ENCODE measurements at regions not wholly inside any gene's neighbourhood (a gene's known extent, or its start where the extent isn't known, plus 50 kb on each side); places are given as distances from the start of the nearest gene placed in this dataset.

- H3K9ac ChIP-seq (ENCODE audit: low read length), result no peak overlapping the region
- ChIA-PET CTCF (no interaction called here), POLR2A (no interaction called here), RAD21 (ENCODE audit: low non-redundant PET in 1 of 2, low total read pairs in 2 of 2, uncharacterized antibody in 2 of 2, unreplicated experiment in 2 of 2) (no interaction called here)
- no peak overlapping the region for H3K27ac ChIP-seq (ENCODE audit: low read depth, low read length)
- H3K4me3 ChIP-seq (replicated peaks in 1 of 2; ENCODE audit: low read depth in 1 of 2, low read length in 2 of 2), result no peak overlapping the region
- no peak overlapping the region for H2AFZ ChIP-seq (ENCODE audit: low read depth, low read length, poor library complexity, severe bottlenecking)
- DNase-seq (ENCODE audit: low read depth, low spot score), result no peak
- H3K4me1 ChIP-seq (ENCODE audit: control insufficient read depth in 1 of 2, insufficient read depth in 2 of 2, low read length in 2 of 2), result no peaks in the 10 kb centered on the region
- no peak overlapping the region for H3K4me2 ChIP-seq (ENCODE audit: low read length)
- no peak for TF ChIP-seq EZH2phosphoT487 (IDR thresholded peaks at IDR 0.05; ENCODE audit: borderline replicate concordance)
- TF ChIP-seq RAD21 (IDR thresholded peaks at IDR 0.05; ENCODE audit: low read depth), result no peak
- TF ChIP-seq ZFX (IDR thresholded peaks at IDR 0.05), result no peak
- TF ChIP-seq, protein P1, sequence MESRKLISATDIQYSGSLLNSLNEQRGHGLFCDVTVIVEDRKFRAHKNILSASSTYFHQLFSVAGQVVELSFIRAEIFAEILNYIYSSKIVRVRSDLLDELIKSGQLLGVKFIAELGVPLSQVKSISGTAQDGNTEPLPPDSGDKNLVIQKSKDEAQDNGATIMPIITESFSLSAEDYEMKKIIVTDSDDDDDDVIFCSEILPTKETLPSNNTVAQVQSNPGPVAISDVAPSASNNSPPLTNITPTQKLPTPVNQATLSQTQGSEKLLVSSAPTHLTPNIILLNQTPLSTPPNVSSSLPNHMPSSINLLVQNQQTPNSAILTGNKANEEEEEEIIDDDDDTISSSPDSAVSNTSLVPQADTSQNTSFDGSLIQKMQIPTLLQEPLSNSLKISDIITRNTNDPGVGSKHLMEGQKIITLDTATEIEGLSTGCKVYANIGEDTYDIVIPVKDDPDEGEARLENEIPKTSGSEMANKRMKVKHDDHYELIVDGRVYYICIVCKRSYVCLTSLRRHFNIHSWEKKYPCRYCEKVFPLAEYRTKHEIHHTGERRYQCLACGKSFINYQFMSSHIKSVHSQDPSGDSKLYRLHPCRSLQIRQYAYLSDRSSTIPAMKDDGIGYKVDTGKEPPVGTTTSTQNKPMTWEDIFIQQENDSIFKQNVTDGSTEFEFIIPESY (IDR thresholded peaks at IDR 0.05; ENCODE audit: extremely low read depth, insufficient replicate concordance, low read length), result no peak
- TF ChIP-seq POLR2AphosphoS5 (IDR thresholded peaks at IDR 0.05; ENCODE audit: low read depth, low read length), result no peak
- no peaks in the 10 kb centered on the region for H4K20me1 ChIP-seq (ENCODE audit: insufficient read depth)
- H3K79me2 ChIP-seq (ENCODE audit: insufficient read depth, low read length), result no peaks in the 10 kb centered on the region
- H3K9me2 ChIP-seq (ENCODE audit: insufficient read depth), result no peaks in the 10 kb centered on the region
- no peak for ATAC-seq
- intact Hi-C loops (cut with micrococcal nuclease), result no loop called here
- H3K27me3 ChIP-seq (ENCODE audit: insufficient read depth, low read length), result peaks cover 36% of the 10 kb centered on the region
- H3K9me3 ChIP-seq (ENCODE audit: control insufficient read depth in 1 of 2, insufficient read depth in 1 of 2, low read depth in 1 of 2, low read length in 2 of 2), result no peaks in the 10 kb centered on the region
- H3K36me3 ChIP-seq (ENCODE audit: control insufficient read depth in 1 of 2, insufficient read depth in 2 of 2, low read length in 2 of 2), result no peaks in the 10 kb centered on the region
- no TSS peak for BruUV-seq (replicated peaks)
Observed at GRCh38 chr6:6461138-6461537, 127.4 kb upstream of the LY86 start.

DNA sequence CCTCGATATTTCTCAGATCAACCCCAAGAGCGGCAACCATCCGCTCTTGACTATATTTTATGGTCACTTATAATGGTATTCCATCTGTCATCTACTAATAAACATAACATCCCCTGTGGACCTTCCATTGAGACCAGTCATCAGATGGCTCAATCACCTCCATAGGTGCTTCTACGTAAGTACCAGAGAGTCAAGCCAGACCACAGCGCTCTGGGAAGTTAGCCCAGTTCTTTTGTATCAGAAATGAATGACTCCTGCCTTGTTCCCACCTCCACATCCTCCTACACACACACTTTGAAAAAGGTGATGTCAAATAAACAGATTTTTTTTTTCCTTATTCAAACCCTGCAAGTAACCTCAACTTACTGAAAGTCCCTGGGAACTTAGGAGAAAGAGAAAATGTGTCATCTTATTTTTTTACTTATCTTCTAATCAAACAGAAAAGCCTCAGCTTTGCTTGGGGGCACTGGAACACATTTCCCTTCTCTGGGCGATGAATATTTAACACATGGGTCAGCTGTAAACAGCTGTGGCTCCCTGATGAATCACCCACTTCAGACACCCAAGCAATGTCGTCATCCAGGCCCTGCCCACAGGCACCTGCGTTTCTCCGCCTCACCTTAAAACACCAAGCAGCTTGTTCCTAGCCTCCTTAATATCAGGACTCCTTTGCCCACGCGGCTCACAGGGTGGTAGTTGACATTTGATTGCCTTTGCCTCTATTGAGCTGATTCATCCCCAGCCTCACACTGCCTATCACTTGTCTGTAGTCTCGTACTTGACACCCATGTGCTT, 121.4 kb upstream of the LY86 start:
- no peak overlapping the region for H3K27ac ChIP-seq (ENCODE audit: low read depth, low read length)
- POLR2A ChIA-PET, result no interaction called here
- no peak for ATAC-seq

More for the DNA sequence above, 121.4 kb upstream of the LY86 start:
- ChIA-PET RAD21 (ENCODE audit: low non-redundant PET in 1 of 2, low total read pairs in 2 of 2, uncharacterized antibody in 2 of 2, unreplicated experiment in 2 of 2) (no interaction called here), CTCF (no interaction called here)
- intact Hi-C loops (cut with micrococcal nuclease), result no loop called here
- Histone ChIP-seq H4K20me1 (ENCODE audit: insufficient read depth) (no peaks in the 10 kb centered on the region), H3K79me2 (ENCODE audit: insufficient read depth, low read length) (no peaks in the 10 kb centered on the region), H3K36me3 (ENCODE audit: control insufficient read depth in 1 of 2, insufficient read depth in 2 of 2, low read length in 2 of 2) (no peaks in the 10 kb centered on the region), H3K4me3 (replicated peaks in 1 of 2; ENCODE audit: low read depth in 1 of 2, low read length in 2 of 2) (no peak overlapping the region), H3K27me3 (ENCODE audit: insufficient read depth, low read length) (peaks cover 20% of the 10 kb centered on the region), H2AFZ (ENCODE audit: low read depth, low read length, poor library complexity, severe bottlenecking) (no peak overlapping the region), H3K4me1 (ENCODE audit: control insufficient read depth in 1 of 2, insufficient read depth in 2 of 2, low read length in 2 of 2) (no peaks in the 10 kb centered on the region), H3K9me2 (ENCODE audit: insufficient read depth) (no peaks in the 10 kb centered on the region), H3K4me2 (ENCODE audit: low read length) (no peak overlapping the region), H3K9me3 (ENCODE audit: control insufficient read depth in 1 of 2, insufficient read depth in 1 of 2, low read depth in 1 of 2, low read length in 2 of 2) (no peaks in the 10 kb centered on the region), H3K9ac (ENCODE audit: low read length) (no peak overlapping the region)
- DNase-seq (ENCODE audit: low read depth, low spot score), result no peak
- BruUV-seq (replicated peaks), result no TSS peak
- TF ChIP-seq ATF3 (IDR thresholded peaks at IDR 0.05), result no peak
- TF ChIP-seq ELF1 (IDR thresholded peaks at IDR 0.05; ENCODE audit: borderline replicate concordance, low read depth), result no peak
- no peak for TF ChIP-seq POLR2AphosphoS5 (IDR thresholded peaks at IDR 0.05; ENCODE audit: low read depth, low read length)
- TF ChIP-seq EZH2phosphoT487 (IDR thresholded peaks at IDR 0.05; ENCODE audit: borderline replicate concordance), result no peak
- no peak for TF ChIP-seq ZNF274 (IDR thresholded peaks at IDR 0.05; ENCODE audit: low read depth, low read length)
- TF ChIP-seq SP1 (IDR thresholded peaks at IDR 0.05; ENCODE audit: low read depth), result no peak
- no peak for TF ChIP-seq SIN3A (IDR thresholded peaks at IDR 0.05; ENCODE audit: low read depth)
- TF ChIP-seq ZFX (IDR thresholded peaks at IDR 0.05), result no peak
- TF ChIP-seq MAX (IDR thresholded peaks at IDR 0.05), result no peak
- no peak for TF ChIP-seq SRF (IDR thresholded peaks at IDR 0.05; ENCODE audit: low read depth)
- TF ChIP-seq CBX3 (IDR thresholded peaks at IDR 0.05; ENCODE audit: low read depth), result no peak
- TF ChIP-seq JUND (IDR thresholded peaks at IDR 0.05), result no peak
- TF ChIP-seq FOSL1 (IDR thresholded peaks at IDR 0.05; ENCODE audit: low read depth), result no peak
- TF ChIP-seq POLR2A (IDR thresholded peaks at IDR 0.05; ENCODE audit: borderline replicate concordance, extremely low read depth, insufficient read depth, insufficient read length), result no peak
- TF ChIP-seq EZH2 (IDR thresholded peaks at IDR 0.05), result no peak
- TF ChIP-seq CEBPB (IDR thresholded peaks at IDR 0.05; ENCODE audit: low read depth), result no peak

Data from HCT116 (cell line).